MM.1S (cell line): ENCODE measurements at regions not wholly inside any gene's neighbourhood (a gene's known extent, or its start where the extent isn't known, plus 50 kb on each side); places are given as distances from the start of the nearest gene placed in this dataset.

ENCODE experiments used
- EZH2 ChIP-seq: fragments of 300-600 bp; sonication (generic); optimal IDR thresholded peaks from 2 replicates; pipeline ENCODE3; 2017; ENCODE audit warnings: low read depth, mild to moderate bottlenecking, antibody characterized with exemption, low read length, mixed read lengths
- EZH2phosphoT487 ChIP-seq: fragments of 300-600 bp; sonication (generic); IDR thresholded peaks from 2 replicates; pipeline ENCODE4 v1.6.1; 2018; ENCODE audit warnings: antibody characterized with exemption, low read length
- TF ChIP-seq, protein P1 (sequence below): fragments of 300-600 bp; sonication (generic); IDR thresholded peaks from 2 replicates; pipeline ENCODE4 v1.5.1; 2016; ENCODE audit warnings: antibody characterized with exemption, low read length, mixed read lengths

DNA sequence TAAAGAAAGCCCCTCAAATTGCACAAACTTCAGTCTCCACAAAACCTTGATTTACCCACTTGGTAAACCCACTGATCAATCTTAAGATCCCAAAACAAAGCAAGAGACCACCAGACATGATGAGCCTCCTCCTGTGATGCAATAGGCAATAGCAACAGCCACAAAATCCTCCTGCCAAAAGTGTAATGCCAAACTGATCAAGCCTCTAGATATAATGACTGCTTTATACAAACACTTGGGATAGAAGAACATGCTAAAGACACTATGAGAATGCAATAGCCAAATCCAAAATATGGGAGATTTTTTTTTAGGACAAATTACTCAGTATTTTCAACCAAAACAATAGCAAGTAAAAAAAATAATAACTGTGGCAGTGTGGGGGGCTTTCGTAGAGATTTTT lies 64.9 kb upstream of the PTGFRN start:
- TF ChIP-seq, protein P1, sequence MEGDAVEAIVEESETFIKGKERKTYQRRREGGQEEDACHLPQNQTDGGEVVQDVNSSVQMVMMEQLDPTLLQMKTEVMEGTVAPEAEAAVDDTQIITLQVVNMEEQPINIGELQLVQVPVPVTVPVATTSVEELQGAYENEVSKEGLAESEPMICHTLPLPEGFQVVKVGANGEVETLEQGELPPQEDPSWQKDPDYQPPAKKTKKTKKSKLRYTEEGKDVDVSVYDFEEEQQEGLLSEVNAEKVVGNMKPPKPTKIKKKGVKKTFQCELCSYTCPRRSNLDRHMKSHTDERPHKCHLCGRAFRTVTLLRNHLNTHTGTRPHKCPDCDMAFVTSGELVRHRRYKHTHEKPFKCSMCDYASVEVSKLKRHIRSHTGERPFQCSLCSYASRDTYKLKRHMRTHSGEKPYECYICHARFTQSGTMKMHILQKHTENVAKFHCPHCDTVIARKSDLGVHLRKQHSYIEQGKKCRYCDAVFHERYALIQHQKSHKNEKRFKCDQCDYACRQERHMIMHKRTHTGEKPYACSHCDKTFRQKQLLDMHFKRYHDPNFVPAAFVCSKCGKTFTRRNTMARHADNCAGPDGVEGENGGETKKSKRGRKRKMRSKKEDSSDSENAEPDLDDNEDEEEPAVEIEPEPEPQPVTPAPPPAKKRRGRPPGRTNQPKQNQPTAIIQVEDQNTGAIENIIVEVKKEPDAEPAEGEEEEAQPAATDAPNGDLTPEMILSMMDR: no peak
- no peak for TF ChIP-seq EZH2phosphoT487
- no peak for TF ChIP-seq EZH2
